A549 (cell line): ENCODE measurements at regions not wholly inside any gene's neighbourhood (a gene's known extent, or its start where the extent isn't known, plus 50 kb on each side); places are given as distances from the start of the nearest gene placed in this dataset.

ENCODE experiments used
- ELK1 ChIP-seq: fragments of 150-350 bp; IDR thresholded peaks from 2 replicates; pipeline ENCODE4 v1.6.1; 2014; ENCODE audit warnings: low read depth, mild to moderate bottlenecking, low read length
- MAFK ChIP-seq: fragments of 450-650 bp; IDR thresholded peaks from 2 replicates; pipeline ENCODE4 v1.6.1; 2014; ENCODE audit not compliant: partially characterized antibody
- MYC ChIP-seq: IDR thresholded peaks from 2 replicates; pipeline ENCODE4 v1.6.1; 2012; ENCODE audit warnings: mild to moderate bottlenecking, inconsistent platforms, low read length, improper control_type of control experiment, borderline replicate concordance
- PBX3 ChIP-seq: IDR thresholded peaks from 2 replicates; pipeline ENCODE4 v1.6.1; 2012
- POLR2A ChIP-seq: IDR thresholded peaks from 2 replicates; pipeline ENCODE4 v1.6.1; 2012; ENCODE audit warnings: mild to moderate bottlenecking, low read length
- POLR2AphosphoS2 ChIP-seq: conservative IDR thresholded peaks from 2 replicates; pipeline ENCODE4 v1.6.1; 2012; ENCODE audit warnings: low read length, improper control_type of control experiment, inconsistent platforms
- REST ChIP-seq: fragments of 200-600 bp; sonication (generic); IDR thresholded peaks from 2 replicates; pipeline ENCODE4 v1.6.1; 2016; ENCODE audit warnings: antibody characterized with exemption, mild to moderate bottlenecking, moderate library complexity
- RFX5 ChIP-seq: fragments of 450-650 bp; IDR thresholded peaks from 2 replicates; pipeline ENCODE4 v1.7.1; 2014; ENCODE audit warnings: antibody characterized with exemption, mild to moderate bottlenecking, moderate library complexity
- SMC3 ChIP-seq: fragments of >200 bp; sonication (Bioruptor Twin); formaldehyde crosslinking; IDR thresholded peaks from 3 replicates; pipeline ENCODE4 v1.6.1; 2018; ENCODE audit warnings: inconsistent platforms
- USF2 ChIP-seq: fragments of 450-650 bp; IDR thresholded peaks from 2 replicates; pipeline ENCODE4 v1.6.1; 2014; ENCODE audit warnings: antibody characterized with exemption
- TF ChIP-seq, protein P1 (sequence below): fragments of >200 bp; sonication (Bioruptor Twin); formaldehyde crosslinking; IDR thresholded peaks from 3 replicates; pipeline ENCODE4 v1.5.1; 2016

DNA sequence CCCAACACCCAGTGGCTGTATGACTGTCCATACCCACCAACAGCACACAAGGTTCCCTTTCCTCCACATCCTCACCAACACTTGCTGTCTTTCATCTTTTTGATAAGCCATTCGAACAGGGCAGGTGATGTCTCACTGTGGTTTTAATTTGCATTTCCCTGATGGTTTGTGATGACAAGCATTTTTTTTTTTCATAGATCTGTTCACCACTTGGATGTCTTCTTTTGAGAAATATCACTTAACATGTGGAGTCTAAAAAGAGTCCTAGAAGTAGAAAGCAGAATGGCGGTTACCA, 198.1 kb upstream of the DIO3 start:
- TF ChIP-seq, protein P1, sequence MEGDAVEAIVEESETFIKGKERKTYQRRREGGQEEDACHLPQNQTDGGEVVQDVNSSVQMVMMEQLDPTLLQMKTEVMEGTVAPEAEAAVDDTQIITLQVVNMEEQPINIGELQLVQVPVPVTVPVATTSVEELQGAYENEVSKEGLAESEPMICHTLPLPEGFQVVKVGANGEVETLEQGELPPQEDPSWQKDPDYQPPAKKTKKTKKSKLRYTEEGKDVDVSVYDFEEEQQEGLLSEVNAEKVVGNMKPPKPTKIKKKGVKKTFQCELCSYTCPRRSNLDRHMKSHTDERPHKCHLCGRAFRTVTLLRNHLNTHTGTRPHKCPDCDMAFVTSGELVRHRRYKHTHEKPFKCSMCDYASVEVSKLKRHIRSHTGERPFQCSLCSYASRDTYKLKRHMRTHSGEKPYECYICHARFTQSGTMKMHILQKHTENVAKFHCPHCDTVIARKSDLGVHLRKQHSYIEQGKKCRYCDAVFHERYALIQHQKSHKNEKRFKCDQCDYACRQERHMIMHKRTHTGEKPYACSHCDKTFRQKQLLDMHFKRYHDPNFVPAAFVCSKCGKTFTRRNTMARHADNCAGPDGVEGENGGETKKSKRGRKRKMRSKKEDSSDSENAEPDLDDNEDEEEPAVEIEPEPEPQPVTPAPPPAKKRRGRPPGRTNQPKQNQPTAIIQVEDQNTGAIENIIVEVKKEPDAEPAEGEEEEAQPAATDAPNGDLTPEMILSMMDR, result no peak
- TF ChIP-seq MAFK (no peak), PBX3 (no peak), SMC3 (no peak), RFX5 (no peak), ELK1 (no peak), MYC (no peak), POLR2A (no peak), USF2 (no peak), REST (no peak), POLR2AphosphoS2 (no peak)
